ENCODE measurements at regions not wholly inside any gene's neighbourhood (a gene's known extent, or its start where the extent isn't known, plus 50 kb on each side); places are given as distances from the start of the nearest gene placed in this dataset.

DNA sequence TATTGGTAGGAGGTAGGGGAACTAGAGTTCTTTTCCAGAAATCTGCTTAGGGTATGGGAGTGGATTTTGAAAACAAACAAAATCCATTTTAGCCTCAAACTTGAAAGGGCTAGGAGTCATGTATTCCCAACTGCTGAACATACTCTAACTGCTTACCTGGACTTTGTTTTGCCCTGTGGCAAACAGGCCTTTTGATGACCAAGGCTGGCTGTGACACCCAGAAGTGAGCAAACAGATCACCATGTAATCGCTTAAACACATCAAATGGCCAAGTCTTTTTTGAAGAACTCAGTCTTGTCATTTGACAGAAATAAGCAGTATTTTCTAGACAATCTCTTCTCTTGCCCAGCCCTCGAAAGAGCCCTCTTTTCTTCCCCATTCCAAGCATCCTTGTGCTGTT is 203.4 kb downstream of the KIT start:
- no peak overlapping the region for H3K27ac ChIP-seq
- no peak overlapping the region for H3K4me3 ChIP-seq
- 75% methylated on average over 2 of the region's 2 CpGs for WGBS
- H3K36me3 ChIP-seq = no peaks in the 10 kb centered on the region
- TF ChIP-seq, protein P1, sequence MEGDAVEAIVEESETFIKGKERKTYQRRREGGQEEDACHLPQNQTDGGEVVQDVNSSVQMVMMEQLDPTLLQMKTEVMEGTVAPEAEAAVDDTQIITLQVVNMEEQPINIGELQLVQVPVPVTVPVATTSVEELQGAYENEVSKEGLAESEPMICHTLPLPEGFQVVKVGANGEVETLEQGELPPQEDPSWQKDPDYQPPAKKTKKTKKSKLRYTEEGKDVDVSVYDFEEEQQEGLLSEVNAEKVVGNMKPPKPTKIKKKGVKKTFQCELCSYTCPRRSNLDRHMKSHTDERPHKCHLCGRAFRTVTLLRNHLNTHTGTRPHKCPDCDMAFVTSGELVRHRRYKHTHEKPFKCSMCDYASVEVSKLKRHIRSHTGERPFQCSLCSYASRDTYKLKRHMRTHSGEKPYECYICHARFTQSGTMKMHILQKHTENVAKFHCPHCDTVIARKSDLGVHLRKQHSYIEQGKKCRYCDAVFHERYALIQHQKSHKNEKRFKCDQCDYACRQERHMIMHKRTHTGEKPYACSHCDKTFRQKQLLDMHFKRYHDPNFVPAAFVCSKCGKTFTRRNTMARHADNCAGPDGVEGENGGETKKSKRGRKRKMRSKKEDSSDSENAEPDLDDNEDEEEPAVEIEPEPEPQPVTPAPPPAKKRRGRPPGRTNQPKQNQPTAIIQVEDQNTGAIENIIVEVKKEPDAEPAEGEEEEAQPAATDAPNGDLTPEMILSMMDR (IDR thresholded peaks at IDR 0.05) = no peak
- TF ChIP-seq EP300 (IDR thresholded peaks at IDR 0.05) = no peak
- H3K9me3 ChIP-seq = no peaks in the 10 kb centered on the region
- H3K4me1 ChIP-seq = no peaks in the 10 kb centered on the region
- no peaks in the 10 kb centered on the region for H3K27me3 ChIP-seq
- DNase-seq (ENCODE audit: low spot score in 2 of 2) = no peak

- no peak for DNase-seq (ENCODE audit: low spot score in 2 of 2)
- 65% methylated on average over 9 of the region's 9 CpGs for WGBS
- peaks cover 3% of the 10 kb centered on the region for H3K4me1 ChIP-seq
These were observed 197.6 kb downstream of the KIT start for GRCh38 chr4:54855191-54855854.

GRCh38 chr4:54852602-54853001 is 194.8 kb downstream of the KIT start:
- no peaks in the 10 kb centered on the region for H3K27me3 ChIP-seq
- no peaks in the 10 kb centered on the region for H3K9me3 ChIP-seq
- no peak overlapping the region for H3K4me3 ChIP-seq
- peaks cover 3% of the 10 kb centered on the region for H3K4me1 ChIP-seq
- H3K36me3 ChIP-seq = no peaks in the 10 kb centered on the region
- WGBS = 100% methylated on average over 2 of the region's 2 CpGs
- DNase-seq (ENCODE audit: low spot score in 2 of 2) = no peak
- H3K27ac ChIP-seq = no peak overlapping the region
- TF ChIP-seq, protein P1 (IDR thresholded peaks at IDR 0.05) = no peak
- no peak for TF ChIP-seq POLR2AphosphoS5 (IDR thresholded peaks at IDR 0.05)
- no peak for TF ChIP-seq POLR2A (IDR thresholded peaks at IDR 0.05)
- TF ChIP-seq EP300 (IDR thresholded peaks at IDR 0.05) = no peak

More at GRCh38 chr4:54855191-54855854, 197.6 kb downstream of the KIT start:
- Histone ChIP-seq H3K4me3 (no peak overlapping the region), H3K27ac (no peak overlapping the region), H3K9me3 (no peaks in the 10 kb centered on the region), H3K27me3 (no peaks in the 10 kb centered on the region), H3K36me3 (no peaks in the 10 kb centered on the region)
- TF ChIP-seq, protein P1 (IDR thresholded peaks at IDR 0.05) = no peak
- TF ChIP-seq EP300 (IDR thresholded peaks at IDR 0.05) (no peak), POLR2AphosphoS5 (IDR thresholded peaks at IDR 0.05) (no peak), POLR2A (IDR thresholded peaks at IDR 0.05) (no peak)

GRCh38 chr4:54852054-54852453 is 194.3 kb downstream of the KIT start:
- no peaks in the 10 kb centered on the region for H3K9me3 ChIP-seq
- H3K4me3 ChIP-seq = no peak overlapping the region
- peaks cover 3% of the 10 kb centered on the region for H3K4me1 ChIP-seq
- no peaks in the 10 kb centered on the region for H3K27me3 ChIP-seq
- H3K36me3 ChIP-seq = no peaks in the 10 kb centered on the region
- 85% methylated on average over 1 of the region's 1 CpG for WGBS
- no peak overlapping the region for H3K27ac ChIP-seq
- TF ChIP-seq POLR2A (IDR thresholded peaks at IDR 0.05) (no peak), POLR2AphosphoS5 (IDR thresholded peaks at IDR 0.05) (no peak), EP300 (IDR thresholded peaks at IDR 0.05) (no peak)
- TF ChIP-seq, protein P1 (IDR thresholded peaks at IDR 0.05) = no peak
- no peak for DNase-seq (ENCODE audit: low spot score in 2 of 2)

DNA sequence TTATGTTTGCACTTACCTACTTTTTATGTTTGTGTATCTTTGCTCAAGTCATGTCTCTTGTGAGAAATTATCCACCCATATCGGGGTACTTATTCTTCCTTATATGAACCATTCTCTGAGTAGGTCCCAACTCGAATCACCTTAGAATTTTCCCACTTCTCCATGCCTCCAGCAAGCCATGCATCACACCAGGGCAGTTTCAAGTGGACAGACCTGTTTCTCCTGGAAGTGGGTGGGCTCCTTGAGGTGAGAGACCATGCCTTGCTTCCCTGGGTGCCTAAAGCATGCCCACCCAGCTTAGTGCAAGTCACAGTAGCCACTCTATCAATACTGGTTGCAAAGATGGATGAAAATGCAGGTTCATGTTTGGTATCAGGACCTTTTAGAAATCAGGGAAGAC is 187.2 kb downstream of the KIT start:
- TF ChIP-seq POLR2AphosphoS5 (IDR thresholded peaks at IDR 0.05) (no peak), POLR2A (IDR thresholded peaks at IDR 0.05) (no peak), EP300 (IDR thresholded peaks at IDR 0.05) (no peak)
- TF ChIP-seq, protein P1 (IDR thresholded peaks at IDR 0.05) = no peak
- no peak overlapping the region for H3K27ac ChIP-seq
- no peak for DNase-seq (ENCODE audit: low spot score in 2 of 2)
- H3K4me1 ChIP-seq = no peaks in the 10 kb centered on the region
- WGBS = 88% methylated on average over 2 of the region's 2 CpGs
- H3K4me3 ChIP-seq = no peak overlapping the region
- no peaks in the 10 kb centered on the region for H3K9me3 ChIP-seq
- no peaks in the 10 kb centered on the region for H3K27me3 ChIP-seq
- H3K36me3 ChIP-seq = no peaks in the 10 kb centered on the region

Data from suprapubic skin (tissue), 4 donors.